B cell (primary cell): ENCODE measurements at regions not wholly inside any gene's neighbourhood (a gene's known extent, or its start where the extent isn't known, plus 50 kb on each side); places are given as distances from the start of the nearest gene placed in this dataset.

Source experiments
- ATAC-seq: fragments of 200-7000 bp; cut with Tn5 transposase; one replicate; pipeline ENCODE4 v1.10.0; 2021; ENCODE audit warnings: low read depth, mild to moderate bottlenecking, moderate number of reproducible peaks, moderate library complexity
- CTCF ChIA-PET: fragments of 350-600 bp; sonication (Branson Sonifier 250); formaldehyde crosslinking; loops from one replicate; lab custom pipeline; 2021; ENCODE audit warnings: antibody characterized with exemption, inconsistent platforms; lab: Charles Lee
- POLR2A ChIA-PET: fragments of 350-600 bp; sonication (Branson Sonifier 250); formaldehyde crosslinking; loops from one replicate; lab custom pipeline; 2021; ENCODE audit warnings: antibody characterized with exemption; lab: Charles Lee
- DNase-seq: peaks from one replicate; pipeline ENCODE4 v3.0.0; 2013
- H2AFZ ChIP-seq: 2 replicates; pipeline ENCODE4 v1.6.1; 2012; ENCODE audit warnings: mild to moderate bottlenecking, low read depth, low read length; ENCODE audit not compliant: insufficient read depth, poor library complexity, severe bottlenecking
- H3K27ac ChIP-seq, 2 donors: 1 replicate in 1 of 2; 2 replicates in 1 of 2; pipeline ENCODE4 v1.5.1; 2012 to 2013; ENCODE audit warnings: low read length in 2 of 2, mild to moderate bottlenecking in 2 of 2, moderate library complexity in 1 of 2
- H3K27me3 ChIP-seq, 4 experiments: fragments of 200-600 bp in 1 of 4; sonication (generic) in 1 of 4; replicated peaks in 1 of 4; 1 replicate in 2 of 4; 2 replicates in 2 of 4; pipeline versions ENCODE4 v1.6.1 to v1.7.0; 2013 to 2016; ENCODE audit warnings: low read length in 3 of 4, mild to moderate bottlenecking in 2 of 4, mixed read lengths in 1 of 4, moderate library complexity in 1 of 4; ENCODE audit not compliant: insufficient read depth in 4 of 4, control insufficient read depth in 3 of 4; ENCODE audit errors: control extremely low read depth in 1 of 4
- H3K36me3 ChIP-seq, 2 experiments: replicated peaks in 1 of 2; 1 replicate in 1 of 2; 2 replicates in 1 of 2; pipeline versions ENCODE4 v1.6.1 to v1.7.1; 2013; ENCODE audit warnings: low read length in 1 of 2; ENCODE audit not compliant: insufficient read depth in 2 of 2, control insufficient read depth in 1 of 2; ENCODE audit errors: control extremely low read depth in 1 of 2, extremely low read depth in 1 of 2
- H3K4me1 ChIP-seq, 2 donors: fragments of 200-600 bp in 1 of 2; sonication (generic) in 1 of 2; 1 replicate in 1 of 2; 2 replicates in 1 of 2; pipeline versions ENCODE4 v1.5.1 to v1.6.1; 2013 to 2017; ENCODE audit warnings: low read length in 2 of 2; ENCODE audit not compliant: control insufficient read depth in 2 of 2, insufficient read depth in 2 of 2
- H3K4me2 ChIP-seq: replicated peaks from 2 replicates; pipeline ENCODE3; 2012; ENCODE audit warnings: mild to moderate bottlenecking, low read depth, low read length; ENCODE audit not compliant: poor library complexity, severe bottlenecking
- H3K4me3 ChIP-seq, 5 experiments: fragments of 200-600 bp in 1 of 5; sonication (generic) in 1 of 5; 1 replicate in 3 of 5; 2 replicates in 2 of 5; pipeline versions ENCODE4 v1.5.1 to v1.7.0; 2011 to 2016; ENCODE audit warnings: low read length in 4 of 5, mild to moderate bottlenecking in 4 of 5, low read depth in 2 of 5, control low read depth in 1 of 5, moderate library complexity in 1 of 5; ENCODE audit not compliant: insufficient read depth in 1 of 5; ENCODE audit errors: control extremely low read depth in 1 of 5, extremely low read depth in 1 of 5
- H3K79me2 ChIP-seq: fragments of 200-600 bp; sonication (generic); one replicate; pipeline ENCODE4 v1.6.0; 2016; ENCODE audit warnings: low read length; ENCODE audit not compliant: control insufficient read depth, insufficient read depth
- H3K9ac ChIP-seq: fragments of 200-600 bp; sonication (generic); 2 replicates; pipeline ENCODE4 v1.6.1; 2017; ENCODE audit warnings: mild to moderate bottlenecking, low read length, moderate library complexity
- H3K9me3 ChIP-seq, 3 donors: one replicate each; pipeline versions ENCODE4 v1.6.1 to v1.7.1; 2013; ENCODE audit warnings: low read length in 2 of 3; ENCODE audit not compliant: control insufficient read depth in 2 of 3, insufficient read depth in 1 of 3; ENCODE audit errors: control extremely low read depth in 1 of 3
- H4K20me1 ChIP-seq: 2 replicates; pipeline ENCODE4 v1.6.0; 2012; ENCODE audit warnings: mild to moderate bottlenecking, low read length; ENCODE audit not compliant: insufficient read depth, control insufficient read depth, poor library complexity, severe bottlenecking
- H3K27ac Mint-ChIP-seq: one replicate; pipeline ENCODE4 v1.8.0; 2021; ENCODE audit warnings: mixed read lengths
- H3K27me3 Mint-ChIP-seq: one replicate; pipeline ENCODE4 v1.8.0; 2021; ENCODE audit warnings: mixed read lengths
- H3K4me1 Mint-ChIP-seq: one replicate; pipeline ENCODE4 v1.8.0; 2021; ENCODE audit warnings: mixed read lengths
- H3K4me3 Mint-ChIP-seq: one replicate; pipeline ENCODE4 v1.8.0; 2021; ENCODE audit warnings: mixed read lengths
- H3K9me3 Mint-ChIP-seq: one replicate; pipeline ENCODE4 v1.8.0; 2022; ENCODE audit warnings: mixed read lengths; ENCODE audit not compliant: insufficient read depth
- CTCF ChIP-seq: fragments of 200-600 bp; IDR thresholded peaks from one replicate; pipeline ENCODE4 v1.8.0; 2022; ENCODE audit warnings: antibody characterized with exemption, mild to moderate bottlenecking
- EZH2 ChIP-seq: IDR thresholded peaks from 2 replicates; pipeline ENCODE4 v1.6.1; 2012; ENCODE audit warnings: borderline replicate concordance, low read depth, mild to moderate bottlenecking, moderate library complexity, low read length; ENCODE audit not compliant: insufficient read depth, poor library complexity, severe bottlenecking
- WGBS: methylation state at CpG from one replicate; pipeline ENCODE4 v1.1.5; 2013; ENCODE audit warnings: missing lambda C conversion rate; ENCODE audit not compliant: insufficient coverage; 5-methylcytosine and 5-hydroxymethylcytosine counted together
- intact Hi-C: fragments of 100-400 bp; cut with micrococcal nuclease; formaldehyde crosslinking; loops from one replicate; pipeline ENCODE4 v1.10.0; 2022

- no peak overlapping the region for H2AFZ ChIP-seq
- H3K9me3 Mint-ChIP-seq = no peaks in the 10 kb centered on the region
- H3K27ac ChIP-seq = no peak overlapping the region
- H3K9ac ChIP-seq = no peak overlapping the region
- no peak for TF ChIP-seq EZH2
- no peak for TF ChIP-seq CTCF
- H3K4me3 ChIP-seq = no peak overlapping the region
- no peaks in the 10 kb centered on the region for H3K27me3 ChIP-seq
- CTCF ChIA-PET = no interaction called here
- H3K27ac Mint-ChIP-seq = no peak overlapping the region
- no peak for ATAC-seq
- POLR2A ChIA-PET = no interaction called here
- no peak overlapping the region for H3K4me2 ChIP-seq
- peaks cover 14% of the 10 kb centered on the region for H3K4me1 Mint-ChIP-seq
- no peak overlapping the region for H3K4me3 Mint-ChIP-seq
- DNase-seq = no peak
- intact Hi-C loops = no loop called here
- no CpG with 5 or more reads among the region's 1 CpG for WGBS
- no peaks in the 10 kb centered on the region for H3K36me3 ChIP-seq
- H3K9me3 ChIP-seq = peaks cover 0 to 8% (median 0%) of the 10 kb centered on the region in 3 donors
- no peaks in the 10 kb centered on the region for H3K27me3 Mint-ChIP-seq
- no peaks in the 10 kb centered on the region for H3K79me2 ChIP-seq
- no peaks in the 10 kb centered on the region for H4K20me1 ChIP-seq
- peaks cover 4 to 12% of the 10 kb centered on the region in 2 donors for H3K4me1 ChIP-seq
Measured at GRCh38 chr1:224496826-224497225, 62.2 kb upstream of the WDR26 start.

GRCh38 chr1:224497714-224498573 is 63.3 kb upstream of the WDR26 start:
- no peak overlapping the region for H3K4me3 ChIP-seq
- no peaks in the 10 kb centered on the region for H3K9me3 Mint-ChIP-seq
- intact Hi-C loops = no loop called here
- H3K9ac ChIP-seq = no peak overlapping the region
- peaks cover 0 to 5% (median 0%) of the 10 kb centered on the region in 4 experiments for H3K27me3 ChIP-seq
- 0% methylated on average over 1 of the region's 3 CpGs for WGBS
- ATAC-seq = peak; percentile 57
- POLR2A ChIA-PET = no interaction called here
- peaks cover 19% of the 10 kb centered on the region for H3K4me1 Mint-ChIP-seq
- H3K4me3 Mint-ChIP-seq = no peak overlapping the region
- H3K27me3 Mint-ChIP-seq = no peaks in the 10 kb centered on the region
- no peaks in the 10 kb centered on the region for H3K79me2 ChIP-seq
- H3K36me3 ChIP-seq = no peaks in the 10 kb centered on the region
- no peaks in the 10 kb centered on the region for H4K20me1 ChIP-seq
- peaks cover 6 to 20% of the 10 kb centered on the region in 2 donors for H3K4me1 ChIP-seq
- H3K4me2 ChIP-seq = no peak overlapping the region
- H3K27ac Mint-ChIP-seq = no peak overlapping the region
- TF ChIP-seq EZH2 (no peak), CTCF (no peak)
- CTCF ChIA-PET = interaction anchor here (1.7 kb wide), 1 partner anchor 16 kb away, joined by 6 read pairs; no protein-coding TSS in a partner anchor
- no peak overlapping the region for H3K27ac ChIP-seq
- peak; percentile 8 for DNase-seq
- H2AFZ ChIP-seq = no peak overlapping the region
- peaks cover 0 to 8% (median 0%) of the 10 kb centered on the region in 3 donors for H3K9me3 ChIP-seq
